Upper lobe of right lung (tissue), 1 donor: ENCODE measurements at regions not wholly inside any gene's neighbourhood (a gene's known extent, or its start where the extent isn't known, plus 50 kb on each side); places are given as distances from the start of the nearest gene placed in this dataset.
"Not testable (repeated sequence)": the region's sequence is repeated elsewhere in the genome, so short reads cannot be mapped to it uniquely, and the experiment has no call there.

Experiments used
- ATAC-seq: fragments of 200-7000 bp; cut with Tn5 transposase; one replicate; pipeline ENCODE4 v1.9.1; 2020; ENCODE audit warnings: mild to moderate bottlenecking, moderate library complexity
- DNase-seq: peaks from one replicate; pipeline ENCODE4 v3.0.0-alpha.2; 2020
- H3K27ac ChIP-seq: fragments of 200-600 bp; one replicate; pipeline ENCODE4 v1.8.0; 2022
- H3K27me3 ChIP-seq: fragments of 200-600 bp; one replicate; pipeline ENCODE4 v1.8.0; 2022; ENCODE audit warnings: mild to moderate bottlenecking
- H3K36me3 ChIP-seq: fragments of 200-600 bp; one replicate; pipeline ENCODE4 v1.8.0; 2022
- H3K4me1 ChIP-seq: fragments of 200-600 bp; one replicate; pipeline ENCODE4 v1.8.0; 2022
- H3K4me3 ChIP-seq: fragments of 200-600 bp; one replicate; pipeline ENCODE4 v1.8.0; 2022; ENCODE audit warnings: mild to moderate bottlenecking
- H3K9me3 ChIP-seq: fragments of 200-600 bp; one replicate; pipeline ENCODE4 v1.8.0; 2022
- CTCF ChIP-seq: fragments of 200-600 bp; IDR thresholded peaks from one replicate; pipeline ENCODE4 v1.8.0; 2022; ENCODE audit warnings: antibody characterized with exemption
- intact Hi-C: fragments of 100-400 bp; cut with DNase I; formaldehyde crosslinking; loops from one replicate; pipeline ENCODE4 v1.11.0; 2022
- donor health status: DM: no; HTN: yes; CAD: no; lungs with severe emphysema.

- no peaks in the 10 kb centered on the region for H3K9me3 ChIP-seq
- DNase-seq (no peak), ATAC-seq (no peak)
- no peak overlapping the region for H3K27ac ChIP-seq
- no peaks in the 10 kb centered on the region for H3K4me1 ChIP-seq
- no peaks in the 10 kb centered on the region for H3K27me3 ChIP-seq
- H3K4me3 ChIP-seq, result no peak overlapping the region
- no peaks in the 10 kb centered on the region for H3K36me3 ChIP-seq
- no peak for TF ChIP-seq CTCF
- intact Hi-C loops, result no loop called here
These were observed 138.2 kb upstream of the TUSC1 start for GRCh38 chr9:25816439-25816838.

GRCh38 chr9:25814023-25814422 is 135.8 kb upstream of the TUSC1 start:
- no peak overlapping the region for H3K27ac ChIP-seq
- no peaks in the 10 kb centered on the region for H3K9me3 ChIP-seq
- H3K4me3 ChIP-seq, result no peak overlapping the region
- H3K4me1 ChIP-seq, result no peaks in the 10 kb centered on the region
- intact Hi-C loops, result no loop called here
- ATAC-seq (no peak), DNase-seq (no peak)
- no peak for TF ChIP-seq CTCF
- no peaks in the 10 kb centered on the region for H3K27me3 ChIP-seq
- no peaks in the 10 kb centered on the region for H3K36me3 ChIP-seq

GRCh38 chr9:25813478-25813877 is 135.2 kb upstream of the TUSC1 start:
- H3K27me3 ChIP-seq, result no peaks in the 10 kb centered on the region
- no peak overlapping the region for H3K4me3 ChIP-seq
- ATAC-seq (no peak), DNase-seq (no peak)
- no peak for TF ChIP-seq CTCF
- no peak overlapping the region for H3K27ac ChIP-seq
- intact Hi-C loops, result no loop called here
- H3K36me3 ChIP-seq, result no peaks in the 10 kb centered on the region
- H3K9me3 ChIP-seq, result no peaks in the 10 kb centered on the region
- H3K4me1 ChIP-seq, result no peaks in the 10 kb centered on the region

GRCh38 chr9:25808554-25808953 is 130.3 kb upstream of the TUSC1 start:
- DNase-seq (no peak), ATAC-seq (no peak)
- TF ChIP-seq CTCF, result no peak
- Histone ChIP-seq H3K27ac (no peak overlapping the region), H3K36me3 (no peaks in the 10 kb centered on the region), H3K4me3 (no peak overlapping the region), H3K27me3 (no peaks in the 10 kb centered on the region), H3K4me1 (no peaks in the 10 kb centered on the region), H3K9me3 (no peaks in the 10 kb centered on the region)
- intact Hi-C loops, result no loop called here

GRCh38 chr9:25804856-25805255 is 126.6 kb upstream of the TUSC1 start:
- intact Hi-C loops, result no loop called here
- H3K9me3 ChIP-seq, result no peaks in the 10 kb centered on the region
- TF ChIP-seq CTCF, result no peak
- no peak for DNase-seq
- ATAC-seq, result no peak
- H3K4me1 ChIP-seq, result no peaks in the 10 kb centered on the region
- no peaks in the 10 kb centered on the region for H3K36me3 ChIP-seq
- no peak overlapping the region for H3K27ac ChIP-seq
- no peak overlapping the region for H3K4me3 ChIP-seq
- no peaks in the 10 kb centered on the region for H3K27me3 ChIP-seq

GRCh38 chr9:25801989-25802388 is 123.7 kb upstream of the TUSC1 start:
- H3K36me3 ChIP-seq, H3K4me1 ChIP-seq, H3K9me3 ChIP-seq, ATAC-seq, H3K4me3 ChIP-seq, H3K27ac ChIP-seq, DNase-seq, H3K27me3 ChIP-seq, intact Hi-C loops: not testable (repeated sequence)
